GM19467 (cell line): ENCODE measurements at regions not wholly inside any gene's neighbourhood (a gene's known extent, or its start where the extent isn't known, plus 50 kb on each side); places are given as distances from the start of the nearest gene placed in this dataset.

Experiments
- ATAC-seq: cut with Tn5 transposase; IDR thresholded peaks from one replicate; pipeline ENCODE4 v1.9.1; 2021; ENCODE audit warnings: mild to moderate bottlenecking, moderate library complexity; ENCODE audit not compliant: unreplicated experiment

- ATAC-seq: no peak
Observed at GRCh38 chr17:12575641-12576040, 90.0 kb upstream of the MYOCD start.

- no peak for ATAC-seq
Observed at GRCh38 chr17:12579288-12579687, 86.4 kb upstream of the MYOCD start.

- no peak for ATAC-seq
Observed at GRCh38 chr17:12580640-12581039, 85.0 kb upstream of the MYOCD start.

- ATAC-seq: no peak
Observed at GRCh38 chr17:12584727-12585126, 81.0 kb upstream of the MYOCD start.

GRCh38 chr17:12588531-12588930 lies 77.2 kb upstream of the MYOCD start:
- no peak for ATAC-seq

GRCh38 chr17:12590417-12590816 lies 75.3 kb upstream of the MYOCD start:
- ATAC-seq: no peak

GRCh38 chr17:12591021-12591735 lies 74.5 kb upstream of the MYOCD start:
- ATAC-seq: no peak

- ATAC-seq: no peak
Observed at GRCh38 chr17:12592941-12593340, 72.7 kb upstream of the MYOCD start.

- no peak for ATAC-seq
Observed at GRCh38 chr17:12596961-12597360, 68.7 kb upstream of the MYOCD start.

GRCh38 chr17:12597895-12598294 lies 67.8 kb upstream of the MYOCD start:
- no peak for ATAC-seq

- no peak for ATAC-seq
Observed at GRCh38 chr17:12599186-12599920, 66.3 kb upstream of the MYOCD start.

GRCh38 chr17:12600349-12600748 lies 65.3 kb upstream of the MYOCD start:
- no peak for ATAC-seq

GRCh38 chr17:12603566-12603965 lies 62.1 kb upstream of the MYOCD start:
- ATAC-seq: no peak

- no peak for ATAC-seq
Observed at GRCh38 chr17:12605222-12605621, 60.5 kb upstream of the MYOCD start.

- no peak for ATAC-seq
Observed at GRCh38 chr17:12613566-12613965, 52.1 kb upstream of the MYOCD start.
